SK-N-SH treated with all-trans-retinoic acid at 6 μM for 48 hours (cell line): ENCODE measurements at regions not wholly inside any gene's neighbourhood (a gene's known extent, or its start where the extent isn't known, plus 50 kb on each side); places are given as distances from the start of the nearest gene placed in this dataset.
A peak's percentile ranks its signal among the peaks of the same experiment; 100 is the strongest.

Experiments used
- ATAC-seq: fragments of 200-7000 bp; cut with Tn5 transposase; 3 replicates; pipeline ENCODE4 v1.9.1; 2020; ENCODE audit warnings: mild to moderate bottlenecking, moderate library complexity
- BACH2 ChIP-seq: fragments of 250-450 bp; sonication (Bioruptor Pico); IDR thresholded peaks from 2 replicates; pipeline ENCODE4 v1.9.0; 2021; ENCODE audit warnings: mild to moderate bottlenecking, borderline replicate concordance
- CREB5 ChIP-seq: fragments of 250-450 bp; sonication (Bioruptor Pico); IDR thresholded peaks from 2 replicates; pipeline ENCODE4 v1.5.1; 2020; ENCODE audit warnings: low read depth, mild to moderate bottlenecking, moderate library complexity
- CSDC2 ChIP-seq: fragments of 250-450 bp; sonication (Bioruptor Pico); IDR thresholded peaks from 2 replicates; pipeline ENCODE4 v1.5.0; 2020; ENCODE audit warnings: mild to moderate bottlenecking, moderate library complexity
- CSRNP3 ChIP-seq: fragments of 250-450 bp; sonication (Bioruptor Pico); IDR thresholded peaks from 2 replicates; pipeline ENCODE4 v1.5.1; 2021; ENCODE audit warnings: mild to moderate bottlenecking, moderate library complexity
- GLIS3 ChIP-seq: fragments of 250-450 bp; sonication (Bioruptor Pico); IDR thresholded peaks from 2 replicates; pipeline ENCODE4 v1.5.0; 2020; ENCODE audit warnings: mild to moderate bottlenecking, moderate library complexity
- OSR1 ChIP-seq: fragments of 250-450 bp; sonication (Bioruptor Pico); IDR thresholded peaks from 2 replicates; pipeline ENCODE4 v1.8.0; 2022; ENCODE audit warnings: moderate library complexity, mild to moderate bottlenecking, inconsistent platforms
- PATZ1 ChIP-seq: fragments of 250-450 bp; sonication (Bioruptor Pico); IDR thresholded peaks from 2 replicates; pipeline ENCODE4 v1.8.0; 2020; ENCODE audit warnings: mild to moderate bottlenecking, moderate library complexity, borderline replicate concordance
- POU6F1 ChIP-seq: fragments of 250-450 bp; sonication (Bioruptor Pico); IDR thresholded peaks from 2 replicates; pipeline ENCODE4 v1.8.0; 2021; ENCODE audit warnings: low read depth, mild to moderate bottlenecking, moderate library complexity, borderline replicate concordance
- PPARA ChIP-seq: fragments of 250-450 bp; sonication (Bioruptor Pico); IDR thresholded peaks from 2 replicates; pipeline ENCODE4 v1.5.0; 2020; ENCODE audit warnings: mild to moderate bottlenecking, borderline replicate concordance
- RARB ChIP-seq: fragments of 250-450 bp; sonication (Bioruptor Pico); IDR thresholded peaks from 2 replicates; pipeline ENCODE4 v1.8.0; 2021; ENCODE audit warnings: mild to moderate bottlenecking, moderate library complexity
- SNAI2 ChIP-seq: fragments of 250-450 bp; sonication (Bioruptor Pico); IDR thresholded peaks from 2 replicates; pipeline ENCODE4 v1.5.0; 2020; ENCODE audit warnings: mild to moderate bottlenecking, moderate library complexity
- TCF4 ChIP-seq: fragments of 250-450 bp; sonication (Bioruptor Pico); IDR thresholded peaks from 2 replicates; pipeline ENCODE4 v1.8.0; 2021; ENCODE audit warnings: mild to moderate bottlenecking, moderate library complexity, borderline replicate concordance
- TOX ChIP-seq: fragments of 250-450 bp; sonication (Bioruptor Pico); IDR thresholded peaks from 2 replicates; pipeline ENCODE4 v1.8.0; 2021; ENCODE audit warnings: mild to moderate bottlenecking, moderate library complexity, borderline replicate concordance
- TSHZ2 ChIP-seq: fragments of 250-450 bp; sonication (Bioruptor Pico); IDR thresholded peaks from 2 replicates; pipeline ENCODE4 v1.5.0; 2020; ENCODE audit warnings: mild to moderate bottlenecking, moderate library complexity
- ZC3H10 ChIP-seq: fragments of 250-450 bp; sonication (Bioruptor Pico); IDR thresholded peaks from 2 replicates; pipeline ENCODE4 v1.5.1; 2021; ENCODE audit warnings: mild to moderate bottlenecking, moderate library complexity
- ZFP3 ChIP-seq: fragments of 250-450 bp; sonication (Bioruptor Pico); IDR thresholded peaks from 2 replicates; pipeline ENCODE4 v1.5.0; 2020; ENCODE audit warnings: mild to moderate bottlenecking, moderate library complexity
- ZFP30 ChIP-seq: fragments of 450-650 bp; formaldehyde crosslinking; IDR thresholded peaks from 2 replicates; pipeline ENCODE4 v1.5.0; 2022; ENCODE audit warnings: mild to moderate bottlenecking, moderate library complexity
- ZNF565 ChIP-seq: fragments of 450-650 bp; formaldehyde crosslinking; conservative IDR thresholded peaks from 2 replicates; pipeline ENCODE4 v1.5.0; 2020; ENCODE audit warnings: low read depth, mild to moderate bottlenecking, moderate library complexity
- ZNF70 ChIP-seq: fragments of 450-650 bp; formaldehyde crosslinking; IDR thresholded peaks from 2 replicates; pipeline ENCODE4 v1.5.0; 2020; ENCODE audit warnings: mild to moderate bottlenecking, moderate library complexity

- no peak for TF ChIP-seq POU6F1 (CRISPR knock-in tag)
- no peak for TF ChIP-seq SNAI2
Measured at GRCh38 chr3:124263168-124263567, 271.2 kb upstream of the ROPN1 start (continued).

GRCh38 chr3:124264346-124264745 lies 272.4 kb upstream of the ROPN1 start:
- no peak for ATAC-seq
- TF ChIP-seq ZNF70 (CRISPR knock-in tag), result no peak
- no peak for TF ChIP-seq ZNF565
- no peak for TF ChIP-seq PATZ1 (CRISPR knock-in tag)
- TF ChIP-seq CSRNP3 (CRISPR knock-in tag), result no peak
- no peak for TF ChIP-seq RARB (CRISPR knock-in tag)
- TF ChIP-seq ZFP30, result no peak
- no peak for TF ChIP-seq GLIS3
- no peak for TF ChIP-seq PPARA
- TF ChIP-seq CREB5 (CRISPR knock-in tag), result no peak
- TF ChIP-seq TOX (CRISPR knock-in tag), result no peak
- no peak for TF ChIP-seq TSHZ2
- TF ChIP-seq OSR1, result no peak
- TF ChIP-seq TCF4 (CRISPR knock-in tag), result no peak
- TF ChIP-seq CSDC2, result no peak
- TF ChIP-seq ZFP3 (CRISPR knock-in tag), result no peak
- no peak for TF ChIP-seq ZC3H10 (CRISPR knock-in tag)

GRCh38 chr3:124266487-124266886 lies 274.6 kb upstream of the ROPN1 start:
- no peak for TF ChIP-seq BACH2 (CRISPR knock-in tag)
- peak; percentile 48; the same call in 1 of the 2 replicates for TF ChIP-seq TSHZ2
- peak; percentile 50; the same call in 1 of the 2 replicates for TF ChIP-seq TCF4 (CRISPR knock-in tag)
- ATAC-seq, result no peak
